ENCODE measurements at regions not wholly inside any gene's neighbourhood (a gene's known extent, or its start where the extent isn't known, plus 50 kb on each side); places are given as distances from the start of the nearest gene placed in this dataset.

DNA sequence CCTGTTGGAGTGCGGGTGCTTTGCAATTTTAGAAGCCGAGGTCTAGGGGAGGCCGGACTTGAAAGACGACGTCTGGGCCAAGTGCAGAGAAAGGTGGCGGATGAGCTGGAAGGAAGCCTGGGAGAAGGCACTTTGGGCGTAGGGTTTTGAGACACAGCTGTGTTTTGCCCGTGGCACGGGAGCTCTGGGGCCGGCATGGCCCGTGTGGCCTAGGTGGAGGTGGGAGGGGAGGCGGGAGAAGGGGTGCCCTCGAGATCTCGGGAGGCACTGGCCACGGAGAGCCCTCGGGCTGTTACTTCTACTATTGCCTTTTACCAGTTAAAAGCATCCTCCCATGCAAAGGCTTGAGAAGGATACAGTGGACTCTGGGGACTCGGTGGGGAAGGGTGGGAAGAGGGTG, 161.9 kb downstream of the FOXL1 start:
- H3K36me3 Mint-ChIP-seq (ENCODE audit: low read depth), result no peaks in the 10 kb centered on the region
- no peak overlapping the region for H3K4me3 Mint-ChIP-seq
- peaks cover 39% of the 10 kb centered on the region for H3K27me3 Mint-ChIP-seq (ENCODE audit: low read depth)
- peaks cover 10% of the 10 kb centered on the region for H3K4me1 Mint-ChIP-seq (ENCODE audit: low read depth)
- H3K27ac Mint-ChIP-seq, result no peak overlapping the region
- no peak for DNase-seq (ENCODE audit: low spot score)
- no peaks in the 10 kb centered on the region for H3K9me3 Mint-ChIP-seq

DNA sequence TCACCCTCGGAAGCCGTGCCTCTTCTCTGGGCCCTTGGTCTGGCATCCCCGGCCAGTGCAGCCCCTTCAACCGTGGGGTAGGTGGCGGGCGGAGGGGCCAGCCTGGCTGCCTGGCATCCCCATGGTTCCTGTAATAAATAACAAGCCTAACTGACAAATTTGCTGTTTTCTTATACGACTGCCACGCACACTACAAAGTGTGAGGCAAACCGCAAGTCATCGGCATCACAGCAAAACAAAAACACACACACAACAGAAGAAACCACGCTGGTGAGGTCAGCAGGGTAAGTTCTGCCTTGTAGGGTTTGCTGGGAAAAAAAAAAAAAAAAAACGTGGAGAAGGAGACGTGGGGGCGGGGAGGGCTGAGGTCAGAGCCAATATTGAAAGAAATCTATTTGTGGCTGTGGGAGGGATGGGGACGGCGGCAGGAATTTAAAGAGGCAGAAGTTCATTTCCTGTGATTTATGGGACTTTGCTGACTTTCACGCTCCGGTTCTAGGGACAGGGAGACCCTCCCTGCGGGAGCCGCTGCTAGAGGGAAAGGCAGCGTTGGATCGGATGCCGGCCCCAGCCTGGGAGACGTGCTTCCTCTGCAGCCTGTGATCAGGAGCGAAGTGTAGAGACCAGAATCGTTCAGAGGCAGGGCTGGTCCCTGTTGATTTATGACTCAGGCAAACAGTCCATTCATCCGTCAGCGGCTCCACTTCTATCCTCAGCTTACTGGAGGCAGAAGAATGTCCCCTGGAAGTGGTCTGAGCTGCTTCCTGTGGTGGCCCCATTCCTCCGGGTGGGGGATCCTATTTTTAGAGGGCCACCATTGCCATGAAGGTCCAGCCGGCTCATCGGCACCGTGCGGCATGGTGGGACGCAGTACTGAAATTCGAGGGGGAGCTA, 162.8 kb downstream of the FOXL1 start:
- Mint-ChIP-seq H3K36me3 (ENCODE audit: low read depth) (no peaks in the 10 kb centered on the region), H3K27me3 (ENCODE audit: low read depth) (peaks cover 36% of the 10 kb centered on the region), H3K4me3 (peak overlapping the region; percentile 74), H3K9me3 (no peaks in the 10 kb centered on the region), H3K27ac (no peak overlapping the region), H3K4me1 (ENCODE audit: low read depth) (peaks cover 10% of the 10 kb centered on the region)
- DNase-seq (ENCODE audit: low spot score), result no peak

DNA sequence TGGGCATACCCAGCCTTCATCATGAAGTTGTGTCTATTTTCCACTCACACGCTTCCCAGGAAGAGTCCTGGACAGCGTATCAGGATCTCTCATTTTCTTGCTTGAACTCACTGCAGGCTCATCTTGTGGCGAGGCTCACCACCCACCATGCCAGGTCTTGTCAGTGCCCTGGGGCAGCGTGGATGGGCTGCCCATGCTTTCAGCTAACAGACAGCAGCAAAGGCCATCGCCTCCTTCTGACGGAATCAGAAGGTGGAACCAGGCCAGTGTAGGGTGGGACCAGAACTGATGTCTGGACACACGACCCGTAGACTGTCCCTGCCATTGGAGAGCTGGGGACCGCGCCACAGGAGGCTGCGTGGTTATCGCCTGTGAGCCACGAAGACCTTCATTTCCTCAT, 169.4 kb downstream of the FOXL1 start:
- H3K27ac Mint-ChIP-seq, result no peak overlapping the region
- H3K36me3 Mint-ChIP-seq (ENCODE audit: low read depth), result no peaks in the 10 kb centered on the region
- peaks cover 2% of the 10 kb centered on the region for H3K27me3 Mint-ChIP-seq (ENCODE audit: low read depth)
- H3K9me3 Mint-ChIP-seq, result no peaks in the 10 kb centered on the region
- no peak for DNase-seq (ENCODE audit: low spot score)
- H3K4me1 Mint-ChIP-seq (ENCODE audit: low read depth), result no peaks in the 10 kb centered on the region
- no peak overlapping the region for H3K4me3 Mint-ChIP-seq

DNA sequence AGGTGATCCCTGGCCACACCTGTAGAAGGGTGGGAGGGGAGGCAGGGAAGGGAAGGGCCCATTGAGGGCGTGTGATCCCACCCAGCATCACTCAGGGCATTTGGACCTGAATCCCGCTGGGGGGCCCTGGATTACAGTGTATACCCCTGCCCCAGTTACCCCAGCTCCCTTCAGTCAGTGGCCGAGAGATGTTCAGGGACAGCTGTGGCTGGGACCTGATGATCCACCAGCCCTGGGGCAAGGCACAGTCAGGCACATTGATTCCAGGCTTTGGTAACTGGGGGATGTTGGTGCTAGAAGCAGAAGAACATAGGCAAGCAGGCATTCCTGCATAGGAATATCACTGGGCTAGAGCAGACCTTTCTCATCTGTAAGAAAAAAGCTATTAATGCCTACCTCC, 170.3 kb downstream of the FOXL1 start:
- no peaks in the 10 kb centered on the region for H3K4me1 Mint-ChIP-seq (ENCODE audit: low read depth)
- no peak overlapping the region for H3K27ac Mint-ChIP-seq
- H3K27me3 Mint-ChIP-seq (ENCODE audit: low read depth), result peaks cover under 1% of the 10 kb centered on the region
- H3K9me3 Mint-ChIP-seq, result no peaks in the 10 kb centered on the region
- H3K36me3 Mint-ChIP-seq (ENCODE audit: low read depth), result no peaks in the 10 kb centered on the region
- no peak for DNase-seq (ENCODE audit: low spot score)
- no peak overlapping the region for H3K4me3 Mint-ChIP-seq

DNA sequence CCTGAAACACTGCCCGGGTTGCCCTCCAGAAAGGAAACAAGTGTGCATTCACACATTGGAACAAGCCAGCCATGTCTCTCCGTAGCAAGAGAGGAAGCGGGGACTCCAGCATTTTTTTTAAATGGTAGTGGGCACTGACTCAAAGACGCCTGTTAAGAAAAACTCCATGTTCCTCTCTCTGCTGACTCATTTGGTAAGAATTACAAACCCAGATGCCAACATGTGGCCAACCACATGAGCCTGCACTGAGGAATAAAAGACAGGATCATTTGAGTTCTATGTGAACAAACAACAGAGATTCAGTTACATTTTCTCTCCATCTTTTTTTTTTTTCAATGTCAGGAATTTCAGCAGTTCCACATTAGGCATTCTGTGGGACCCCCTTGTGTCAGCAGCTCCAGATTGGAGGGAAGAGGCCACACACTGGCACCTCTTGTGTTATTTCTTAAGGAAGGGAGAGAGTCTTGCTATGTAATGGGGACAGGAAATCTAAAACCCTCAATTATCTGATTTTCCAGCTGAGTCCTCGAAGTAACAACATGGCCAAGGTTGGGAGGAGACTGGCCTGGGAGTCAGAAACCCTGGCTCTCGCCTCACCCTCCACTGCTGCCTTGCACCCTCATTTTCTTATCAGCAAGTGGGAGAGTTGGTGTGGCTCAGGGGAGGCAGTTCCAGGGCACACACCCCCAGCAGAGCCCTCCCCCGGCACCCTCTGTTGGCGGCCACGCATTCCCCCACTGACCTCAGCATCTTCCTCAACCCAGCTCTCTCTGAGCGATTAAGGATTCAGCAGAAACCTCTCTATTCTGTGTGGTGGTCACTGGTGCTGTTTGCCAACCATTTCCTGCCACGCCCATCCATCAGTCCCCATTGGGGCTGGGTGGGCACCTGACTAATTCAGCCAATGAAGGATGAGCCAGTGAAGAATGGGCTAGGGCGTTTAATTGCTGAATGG, 173.0 kb downstream of the FOXL1 start:
- no peak for DNase-seq (ENCODE audit: low spot score)
- H3K4me3 Mint-ChIP-seq, result no peak overlapping the region
- H3K27me3 Mint-ChIP-seq (ENCODE audit: low read depth), result no peaks in the 10 kb centered on the region
- H3K4me1 Mint-ChIP-seq (ENCODE audit: low read depth), result no peaks in the 10 kb centered on the region
- no peaks in the 10 kb centered on the region for H3K36me3 Mint-ChIP-seq (ENCODE audit: low read depth)
- no peaks in the 10 kb centered on the region for H3K9me3 Mint-ChIP-seq
- H3K27ac Mint-ChIP-seq, result no peak overlapping the region

DNA sequence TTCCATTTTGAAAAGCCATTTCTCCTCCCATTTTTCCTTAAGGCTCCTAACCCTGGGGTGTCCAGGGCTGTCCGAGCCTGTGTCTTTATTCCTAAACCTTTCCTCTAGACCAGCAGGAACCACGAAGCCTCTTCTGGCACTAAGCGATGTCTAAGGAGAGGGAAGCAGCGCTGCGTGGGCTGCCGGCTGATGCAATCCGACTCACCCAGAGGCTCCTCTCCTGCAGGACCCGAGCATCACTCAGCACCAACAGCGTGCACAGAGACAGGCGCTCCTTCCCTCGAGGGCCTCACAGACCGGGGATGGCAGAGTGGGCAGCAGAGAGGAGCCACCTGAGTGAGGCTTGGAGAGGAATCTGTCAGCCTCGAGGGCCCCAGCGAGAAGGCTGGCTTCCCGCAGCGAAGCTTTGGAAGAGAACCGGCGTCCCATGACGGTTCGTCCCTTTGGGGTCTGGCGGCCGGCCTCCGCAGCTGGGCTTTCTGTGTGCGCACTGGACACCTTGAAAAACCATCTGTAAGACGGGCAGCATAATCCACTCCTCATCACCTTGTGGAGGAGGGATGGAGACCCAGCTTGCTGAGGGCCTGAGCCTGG, 174.3 kb downstream of the FOXL1 start:
- peaks cover 2% of the 10 kb centered on the region for H3K4me1 Mint-ChIP-seq (ENCODE audit: low read depth)
- no peaks in the 10 kb centered on the region for H3K36me3 Mint-ChIP-seq (ENCODE audit: low read depth)
- peaks cover 7% of the 10 kb centered on the region for H3K27me3 Mint-ChIP-seq (ENCODE audit: low read depth)
- H3K4me3 Mint-ChIP-seq, result no peak overlapping the region
- no peak overlapping the region for H3K27ac Mint-ChIP-seq
- no peak for DNase-seq (ENCODE audit: low spot score)
- no peaks in the 10 kb centered on the region for H3K9me3 Mint-ChIP-seq

DNA sequence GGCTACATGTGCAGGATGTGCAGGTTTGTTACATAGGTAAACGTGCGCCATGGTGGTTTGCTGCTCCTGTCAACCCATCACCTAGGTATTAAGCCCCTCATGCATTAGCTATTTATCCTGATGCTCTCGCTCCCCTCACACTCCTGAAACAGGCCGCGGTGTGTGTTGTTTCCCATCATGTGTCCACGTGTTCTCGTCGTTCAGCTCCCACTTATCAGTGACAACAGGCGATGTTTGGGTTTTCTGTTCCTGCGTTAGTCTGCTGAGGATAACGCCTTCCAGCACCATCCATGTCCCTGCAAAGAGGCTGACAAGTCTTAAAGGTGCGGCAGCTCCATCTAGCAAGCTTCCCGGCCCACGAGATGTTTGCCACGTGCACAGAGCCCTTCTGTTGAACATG, 175.1 kb downstream of the FOXL1 start:
- Mint-ChIP-seq H3K9me3 (no peaks in the 10 kb centered on the region), H3K36me3 (ENCODE audit: low read depth) (no peaks in the 10 kb centered on the region), H3K4me3 (no peak overlapping the region), H3K27me3 (ENCODE audit: low read depth) (peaks cover 9% of the 10 kb centered on the region), H3K4me1 (ENCODE audit: low read depth) (peaks cover 2% of the 10 kb centered on the region), H3K27ac (no peak overlapping the region)
- DNase-seq (ENCODE audit: low spot score), result no peak

DNA sequence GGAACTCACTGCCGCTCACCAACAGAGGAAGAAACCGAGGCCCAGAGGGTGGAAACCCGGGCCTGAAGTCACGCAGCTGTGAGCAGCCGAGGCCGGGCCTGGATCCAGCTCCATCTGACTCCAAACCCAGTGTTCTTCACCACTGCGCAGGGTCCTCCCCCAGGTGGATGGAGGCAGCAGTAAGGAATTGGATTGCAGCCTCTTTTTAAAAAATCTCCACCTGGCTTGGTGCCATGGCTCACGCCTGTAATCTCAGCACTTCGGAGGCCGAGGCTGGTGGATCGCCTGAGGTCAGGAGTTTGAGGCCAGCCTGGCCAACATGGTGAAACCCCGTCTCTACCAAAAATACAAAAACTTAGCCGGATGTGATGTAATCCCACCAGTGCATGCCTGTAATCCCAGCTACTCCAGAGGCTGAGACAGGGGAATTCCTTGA, 177.2 kb downstream of the FOXL1 start:
- Mint-ChIP-seq H3K4me3 (no peak overlapping the region), H3K27ac (no peak overlapping the region), H3K9me3 (no peaks in the 10 kb centered on the region), H3K4me1 (ENCODE audit: low read depth) (peaks cover 2% of the 10 kb centered on the region), H3K27me3 (ENCODE audit: low read depth) (peaks cover 19% of the 10 kb centered on the region), H3K36me3 (ENCODE audit: low read depth) (no peaks in the 10 kb centered on the region)
- DNase-seq (ENCODE audit: low spot score), result no peak

DNA sequence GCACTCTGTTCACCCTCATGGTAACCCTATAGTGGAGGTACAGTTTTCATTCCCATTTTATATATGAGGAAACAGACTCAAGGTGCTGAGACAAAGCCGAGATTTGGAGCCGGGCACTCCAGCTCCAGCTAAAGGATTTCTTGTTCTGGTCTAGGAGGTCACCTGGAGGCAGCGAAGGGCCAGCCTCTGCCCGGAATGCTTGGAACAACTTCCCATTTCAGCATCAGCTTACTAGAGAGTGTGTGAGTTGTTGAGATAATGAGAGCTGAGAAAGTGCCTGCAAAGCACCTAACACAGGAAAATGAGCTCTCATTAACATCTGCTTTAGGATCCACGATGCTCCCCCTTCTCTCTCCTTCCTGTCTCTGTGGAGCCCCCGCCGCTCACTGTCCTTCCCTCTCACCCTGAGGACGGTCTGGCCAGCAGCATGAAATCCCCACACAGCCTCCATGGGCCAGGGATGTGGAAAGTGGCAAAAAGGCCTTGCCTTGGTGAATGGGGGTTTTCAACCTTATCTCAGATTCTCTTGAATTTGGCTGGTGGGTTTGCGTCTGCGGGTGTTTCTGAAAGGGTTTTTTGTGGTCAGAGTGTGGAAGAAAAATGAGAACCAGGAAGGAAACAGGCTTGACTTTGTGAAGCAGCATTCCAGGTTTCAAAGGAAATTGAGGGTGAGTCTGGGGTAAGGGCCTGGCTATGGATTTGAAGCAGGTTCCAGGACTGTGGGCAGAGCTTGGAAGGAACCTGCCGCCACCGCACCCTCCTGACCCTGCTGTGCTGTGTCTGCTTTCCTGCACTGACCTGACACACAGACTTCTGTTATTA, 178.7 kb downstream of the FOXL1 start:
- Mint-ChIP-seq H3K36me3 (ENCODE audit: low read depth) (no peaks in the 10 kb centered on the region), H3K27me3 (ENCODE audit: low read depth) (peaks cover 21% of the 10 kb centered on the region), H3K4me1 (ENCODE audit: low read depth) (peaks cover 2% of the 10 kb centered on the region), H3K4me3 (no peak overlapping the region), H3K27ac (no peak overlapping the region), H3K9me3 (no peaks in the 10 kb centered on the region)
- DNase-seq (ENCODE audit: low spot score), result no peak

DNA sequence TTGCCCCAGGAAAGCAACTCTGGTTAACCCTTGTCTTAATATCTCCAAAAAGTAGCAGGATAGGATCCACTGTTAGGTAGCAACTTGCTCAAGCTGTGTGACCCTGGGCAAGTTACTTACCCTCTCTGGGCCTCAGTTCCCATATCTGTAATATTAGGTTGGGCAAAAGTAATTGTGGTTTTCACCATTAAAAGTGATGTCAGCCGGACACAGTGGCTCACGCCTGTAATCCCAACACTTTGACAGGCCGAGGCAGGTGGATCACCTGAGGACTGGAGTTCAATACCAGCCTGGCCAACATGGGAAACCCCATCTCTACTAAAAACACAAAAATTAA, 179.3 kb downstream of the FOXL1 start:
- Mint-ChIP-seq H3K36me3 (ENCODE audit: low read depth) (no peaks in the 10 kb centered on the region), H3K4me3 (no peak overlapping the region), H3K27me3 (ENCODE audit: low read depth) (peaks cover 21% of the 10 kb centered on the region), H3K27ac (no peak overlapping the region), H3K4me1 (ENCODE audit: low read depth) (peaks cover 2% of the 10 kb centered on the region), H3K9me3 (no peaks in the 10 kb centered on the region)
- no peak for DNase-seq (ENCODE audit: low spot score)

DNA sequence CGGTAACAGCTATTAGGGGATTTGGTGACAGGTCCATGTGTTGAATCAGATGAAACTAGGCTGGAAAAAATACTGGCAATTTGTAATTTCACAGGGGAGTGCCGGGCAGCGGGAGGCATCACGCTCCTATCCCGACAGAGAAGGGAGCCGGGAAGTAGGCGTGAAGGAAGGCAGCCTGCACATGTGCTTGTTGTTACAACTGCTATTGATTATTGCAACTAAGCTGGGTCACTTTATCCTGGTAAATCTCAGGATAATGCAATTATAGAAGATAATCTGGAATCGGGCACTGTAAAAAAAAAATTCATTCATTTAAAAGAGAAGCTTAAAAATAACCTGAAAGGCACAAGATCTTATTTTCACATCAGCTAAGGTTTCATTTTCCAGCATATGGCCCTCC, 180.6 kb downstream of the FOXL1 start:
- H3K36me3 Mint-ChIP-seq (ENCODE audit: low read depth), result no peaks in the 10 kb centered on the region
- peaks cover 2% of the 10 kb centered on the region for H3K4me1 Mint-ChIP-seq (ENCODE audit: low read depth)
- DNase-seq (ENCODE audit: low spot score), result no peak
- H3K27me3 Mint-ChIP-seq (ENCODE audit: low read depth), result peaks cover 21% of the 10 kb centered on the region
- no peaks in the 10 kb centered on the region for H3K9me3 Mint-ChIP-seq
- no peak overlapping the region for H3K27ac Mint-ChIP-seq
- no peak overlapping the region for H3K4me3 Mint-ChIP-seq

DNA sequence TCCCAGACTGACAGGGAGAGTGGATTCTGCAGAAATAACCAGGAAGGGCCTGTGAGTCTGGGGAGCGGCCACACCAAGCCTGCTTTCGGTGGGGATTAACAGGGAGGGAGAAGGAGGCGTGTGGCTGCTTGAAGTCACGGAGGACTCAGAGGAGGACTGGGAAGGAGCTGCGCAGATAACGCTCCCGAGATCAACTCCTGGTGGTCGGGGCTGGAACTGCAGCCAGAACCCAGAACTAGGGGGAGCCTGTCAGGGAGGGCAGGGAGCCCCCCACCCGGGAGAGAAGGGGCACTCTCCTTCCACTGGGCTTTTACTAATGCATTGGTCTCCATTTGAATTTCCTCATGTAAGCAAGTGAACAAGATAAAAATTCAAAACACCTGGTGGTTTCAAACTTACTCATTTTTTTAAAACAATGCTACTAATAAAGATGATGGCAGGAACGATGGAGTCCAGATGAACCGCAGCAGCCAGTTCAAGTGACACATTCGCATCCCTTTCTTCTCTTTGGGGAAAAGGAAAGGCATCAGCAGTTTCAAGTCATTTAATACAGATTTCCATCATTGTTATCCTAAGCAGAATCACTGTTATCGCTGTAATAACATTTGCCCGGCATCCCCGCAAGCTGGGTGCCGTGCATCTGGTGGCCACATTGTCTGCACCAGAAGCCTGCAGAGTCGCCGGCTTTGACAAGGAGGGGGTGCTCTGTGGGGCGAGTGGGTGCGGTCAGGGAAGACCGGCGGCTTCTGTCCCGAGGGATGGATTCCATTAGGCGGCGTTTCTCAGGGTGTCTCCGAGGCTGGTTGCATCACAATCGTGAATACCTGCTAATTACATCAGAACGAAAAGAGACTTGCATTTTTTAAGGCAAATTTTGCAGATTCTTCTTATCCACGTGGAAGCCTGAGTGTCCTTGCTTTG, 183.0 kb downstream of the FOXL1 start:
- H3K4me1 Mint-ChIP-seq (ENCODE audit: low read depth), result peaks cover 2% of the 10 kb centered on the region
- peak; percentile 14 for DNase-seq (ENCODE audit: low spot score)
- H3K36me3 Mint-ChIP-seq (ENCODE audit: low read depth), result no peaks in the 10 kb centered on the region
- no peak overlapping the region for H3K4me3 Mint-ChIP-seq
- peaks cover 21% of the 10 kb centered on the region for H3K27me3 Mint-ChIP-seq (ENCODE audit: low read depth)
- no peaks in the 10 kb centered on the region for H3K9me3 Mint-ChIP-seq
- H3K27ac Mint-ChIP-seq, result no peak overlapping the region

All from T-helper 2 cell treated with Interferon-gamma antibody and Interleukin-4, amounts not matched to agents 5 μg/mL and 100 μg/mL, for 36 hours (primary cell).